ENCODE measurements at regions not wholly inside any gene's neighbourhood (a gene's known extent, or its start where the extent isn't known, plus 50 kb on each side); places are given as distances from the start of the nearest gene placed in this dataset.

GRCh38 chr3:13141991-13142412, 68.8 kb upstream of the IQSEC1 start:
- TF ChIP-seq CTCF (IDR thresholded peaks at IDR 0.05): no peak
- TF ChIP-seq POLR2A (IDR thresholded peaks at IDR 0.05): no peak

Data from right lobe of liver (tissue), 4 donors.